ENCODE measurements at regions not wholly inside any gene's neighbourhood (a gene's known extent, or its start where the extent isn't known, plus 50 kb on each side); places are given as distances from the start of the nearest gene placed in this dataset.

GRCh38 chr2:144835634-144836350 is 315.9 kb upstream of the ZEB2 start:
- Histone ChIP-seq H3K4me3 (replicated peaks in 1 of 3) (no peak overlapping the region), H3K36me3 (no peaks in the 10 kb centered on the region), H3K27me3 (no peaks in the 10 kb centered on the region), H3K4me1 (peaks cover 7 to 15% of the 10 kb centered on the region in 2 donors), H3K9me3 (no peaks in the 10 kb centered on the region), H3K27ac (no peak overlapping the region)
- DNase-seq = no peak
- 31 to 48% methylated on average over 4 of the region's 4 CpGs for WGBS, 2 donors
- intact Hi-C loops (cut with DNase I) = no loop called here
- TF ChIP-seq CTCF (IDR thresholded peaks at IDR 0.05) = no peak
- TF ChIP-seq POLR2A (IDR thresholded peaks at IDR 0.05) = no peak

DNA sequence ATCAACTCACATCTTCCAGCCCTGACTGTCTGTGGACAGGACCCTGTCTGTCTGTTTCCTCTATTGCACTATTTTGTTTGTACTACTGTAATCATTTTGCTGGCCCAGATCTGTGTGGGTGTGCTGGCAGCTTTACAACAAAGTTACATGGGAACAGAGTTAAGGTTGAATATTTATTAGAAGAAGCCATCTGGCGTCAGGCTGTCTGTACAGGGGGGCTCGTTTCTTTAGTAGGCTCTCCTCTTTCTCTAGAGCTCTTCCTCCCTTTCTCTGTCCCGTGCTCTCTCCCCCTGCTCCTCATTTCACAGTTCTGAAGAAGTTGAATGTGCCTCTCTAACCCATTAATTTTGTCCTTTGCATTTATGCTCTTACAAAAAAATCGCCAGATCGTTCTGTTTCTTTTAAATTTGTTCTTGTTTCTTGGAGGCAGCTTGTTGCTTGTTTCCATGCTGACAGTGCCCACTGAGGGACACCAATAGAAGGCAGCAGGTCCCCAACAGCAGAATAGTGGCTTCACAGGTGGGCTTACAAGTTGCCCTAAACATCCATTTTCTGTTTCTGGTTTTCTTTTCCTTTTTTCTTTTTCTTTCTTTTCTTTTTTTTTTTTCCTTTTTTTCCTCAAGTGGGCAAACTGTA is 315.2 kb upstream of the ZEB2 start:
- H3K27ac ChIP-seq = no peak overlapping the region
- no peaks in the 10 kb centered on the region for H3K36me3 ChIP-seq
- no peaks in the 10 kb centered on the region for H3K9me3 ChIP-seq
- TF ChIP-seq CTCF (IDR thresholded peaks at IDR 0.05) (no peak), POLR2A (IDR thresholded peaks at IDR 0.05) (no peak)
- no peaks in the 10 kb centered on the region for H3K27me3 ChIP-seq
- peaks cover 7 to 15% of the 10 kb centered on the region in 2 donors for H3K4me1 ChIP-seq
- H3K4me3 ChIP-seq (replicated peaks in 1 of 3) = no peak overlapping the region
- peak; percentile 6 to 13 for DNase-seq
- 20 to 28% methylated on average over 5 of the region's 5 CpGs for WGBS, 2 donors
- intact Hi-C loops (cut with DNase I) = no loop called here

GRCh38 chr2:144834363-144834762 is 314.4 kb upstream of the ZEB2 start:
- no peak for DNase-seq
- WGBS, 2 donors = 64 to 67% methylated on average over 4 of the region's 4 CpGs
- Histone ChIP-seq H3K36me3 (no peaks in the 10 kb centered on the region), H3K27ac (no peak overlapping the region), H3K27me3 (no peaks in the 10 kb centered on the region), H3K4me3 (replicated peaks in 1 of 3) (no peak overlapping the region), H3K9me3 (no peaks in the 10 kb centered on the region), H3K4me1 (peaks cover 7 to 15% of the 10 kb centered on the region in 2 donors)
- TF ChIP-seq CTCF (IDR thresholded peaks at IDR 0.05) (no peak), POLR2A (IDR thresholded peaks at IDR 0.05) (no peak)
- intact Hi-C loops (cut with DNase I) = no loop called here

GRCh38 chr2:144833075-144833637 is 313.2 kb upstream of the ZEB2 start:
- peaks cover 7 to 15% of the 10 kb centered on the region in 2 donors for H3K4me1 ChIP-seq
- 93 to 98% methylated on average over 1 of the region's 1 CpG for WGBS, 2 donors
- no peaks in the 10 kb centered on the region for H3K9me3 ChIP-seq
- no peak for DNase-seq
- H3K27ac ChIP-seq = no peak overlapping the region
- intact Hi-C loops (cut with DNase I) = no loop called here
- TF ChIP-seq POLR2A (IDR thresholded peaks at IDR 0.05) (no peak), CTCF (IDR thresholded peaks at IDR 0.05) (no peak)
- H3K4me3 ChIP-seq (replicated peaks in 1 of 3) = no peak overlapping the region
- no peaks in the 10 kb centered on the region for H3K36me3 ChIP-seq
- H3K27me3 ChIP-seq = no peaks in the 10 kb centered on the region

DNA sequence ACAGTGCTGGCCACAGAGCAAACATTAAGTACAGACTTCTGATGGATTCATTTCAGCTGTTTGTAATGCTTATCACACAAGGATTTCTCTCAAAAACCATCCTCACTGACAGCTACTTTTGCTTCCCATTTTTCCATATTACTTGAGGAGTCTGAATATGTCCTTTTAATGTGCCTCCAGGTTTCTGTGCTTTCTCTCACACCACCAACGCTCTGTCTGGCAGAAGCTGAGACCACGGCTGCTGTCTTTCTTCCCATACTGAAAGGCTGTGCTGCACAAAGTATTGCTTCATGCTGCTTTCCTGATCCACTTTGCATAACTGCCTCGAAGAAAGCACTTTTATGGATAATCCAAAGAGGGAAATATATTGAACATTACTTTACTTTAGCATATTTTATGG is 312.1 kb upstream of the ZEB2 start:
- WGBS, 2 donors = 84 to 89% methylated on average over 3 of the region's 3 CpGs
- TF ChIP-seq POLR2A (IDR thresholded peaks at IDR 0.05) = no peak
- no peak for TF ChIP-seq CTCF (IDR thresholded peaks at IDR 0.05)
- Histone ChIP-seq H3K9me3 (no peaks in the 10 kb centered on the region), H3K4me3 (replicated peaks in 1 of 3) (no peak overlapping the region), H3K27ac (no peak overlapping the region), H3K27me3 (no peaks in the 10 kb centered on the region), H3K36me3 (no peaks in the 10 kb centered on the region), H3K4me1 (peaks cover 7 to 15% of the 10 kb centered on the region in 2 donors)
- DNase-seq = no peak
- intact Hi-C loops (cut with DNase I) = no loop called here
